Smooth muscle cell (in vitro differentiated cells): ENCODE measurements at regions not wholly inside any gene's neighbourhood (a gene's known extent, or its start where the extent isn't known, plus 50 kb on each side); places are given as distances from the start of the nearest gene placed in this dataset.

Experiments
- DNase-seq: peaks from one replicate; lab custom pipeline; 2025; ENCODE audit not compliant: unreplicated experiment; lab: John Stamatoyannopoulos, UW
- H2AFZ ChIP-seq: fragments of 200-600 bp; sonication (generic); 2 replicates; pipeline ENCODE4 v1.6.0; 2016; ENCODE audit warnings: antibody characterized with exemption, low read depth, mild to moderate bottlenecking
- H3F3A ChIP-seq: fragments of 200-600 bp; sonication (generic); 2 replicates; pipeline ENCODE4 v1.6.0; 2017; ENCODE audit warnings: antibody characterized with exemption, low read depth
- H3K27ac ChIP-seq: fragments of 200-600 bp; sonication (generic); 2 replicates; pipeline ENCODE4 v1.5.1; 2016; ENCODE audit warnings: low read depth, mild to moderate bottlenecking
- H3K27me3 ChIP-seq: fragments of 200-600 bp; sonication (generic); 2 replicates; pipeline ENCODE4 v1.6.1; 2016; ENCODE audit warnings: low read depth, mild to moderate bottlenecking
- H3K36me3 ChIP-seq: fragments of 200-600 bp; sonication (generic); 2 replicates; pipeline ENCODE4 v1.5.1; 2016; ENCODE audit warnings: low read depth
- H3K4me1 ChIP-seq: fragments of 200-600 bp; sonication (generic); 2 replicates; pipeline ENCODE4 v1.5.1; 2016; ENCODE audit warnings: low read depth
- H3K4me2 ChIP-seq: fragments of 200-600 bp; sonication (generic); 2 replicates; pipeline ENCODE4 v1.6.0; 2016; ENCODE audit warnings: mild to moderate bottlenecking
- H3K4me3 ChIP-seq: fragments of 200-600 bp; sonication (generic); 2 replicates; pipeline ENCODE4 v1.5.1; 2016; ENCODE audit warnings: mild to moderate bottlenecking
- H3K79me2 ChIP-seq: fragments of 200-600 bp; sonication (generic); 2 replicates; pipeline ENCODE4 v1.6.0; 2016; ENCODE audit warnings: low read depth, mild to moderate bottlenecking
- H3K9ac ChIP-seq: fragments of 200-600 bp; sonication (generic); 2 replicates; pipeline ENCODE4 v1.6.0; 2016; ENCODE audit warnings: low read depth
- H3K9me3 ChIP-seq: fragments of 200-600 bp; sonication (generic); replicated peaks from 2 replicates; pipeline ENCODE4 v1.5.1; 2016; ENCODE audit warnings: low read depth
- H4K20me1 ChIP-seq: fragments of 200-600 bp; sonication (generic); 2 replicates; pipeline ENCODE4 v1.6.0; 2016; ENCODE audit warnings: low read depth
- WGBS: methylation state at CpG from one replicate; pipeline ENCODE4 v1.1.7; 2016; ENCODE audit warnings: low lambda C conversion rate; 5-methylcytosine and 5-hydroxymethylcytosine counted together
- TF ChIP-seq, protein P1 (sequence below): fragments of 200-600 bp; sonication (generic); IDR thresholded peaks from 2 replicates; pipeline ENCODE4 v1.5.1; 2017; ENCODE audit warnings: borderline replicate concordance, mild to moderate bottlenecking, antibody characterized with exemption; ENCODE audit not compliant: insufficient read depth, poor library complexity, severe bottlenecking

DNA sequence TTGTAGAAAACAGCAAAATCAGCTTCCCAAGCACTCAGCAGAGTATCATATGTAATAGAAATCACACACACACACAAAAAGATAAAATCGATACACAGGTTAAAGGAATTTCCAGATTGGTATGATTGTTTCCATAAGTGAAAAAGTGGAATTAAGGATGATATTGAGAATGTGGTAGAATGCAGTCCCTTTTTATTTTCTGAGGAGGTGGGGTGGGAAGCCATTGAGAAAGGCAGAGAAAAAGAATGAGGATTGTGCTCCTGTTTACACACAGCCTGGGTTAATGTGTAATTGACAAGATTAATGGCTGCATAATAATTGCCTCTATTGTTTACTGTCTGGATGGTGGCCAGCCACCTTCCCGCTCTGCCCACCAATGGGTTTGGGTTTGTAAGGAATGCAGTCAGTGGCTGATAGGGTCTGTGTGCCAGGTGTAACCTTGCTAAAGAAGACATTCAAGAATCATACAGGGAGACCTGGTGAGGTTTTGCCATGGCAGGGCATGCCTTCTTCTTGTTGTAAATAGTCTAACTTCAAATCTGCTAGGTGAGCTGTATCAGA lies 177.2 kb upstream of the MAP3K1 start:
- Histone ChIP-seq H3K27ac (no peak overlapping the region), H3K4me2 (no peak overlapping the region)
- TF ChIP-seq, protein P1, sequence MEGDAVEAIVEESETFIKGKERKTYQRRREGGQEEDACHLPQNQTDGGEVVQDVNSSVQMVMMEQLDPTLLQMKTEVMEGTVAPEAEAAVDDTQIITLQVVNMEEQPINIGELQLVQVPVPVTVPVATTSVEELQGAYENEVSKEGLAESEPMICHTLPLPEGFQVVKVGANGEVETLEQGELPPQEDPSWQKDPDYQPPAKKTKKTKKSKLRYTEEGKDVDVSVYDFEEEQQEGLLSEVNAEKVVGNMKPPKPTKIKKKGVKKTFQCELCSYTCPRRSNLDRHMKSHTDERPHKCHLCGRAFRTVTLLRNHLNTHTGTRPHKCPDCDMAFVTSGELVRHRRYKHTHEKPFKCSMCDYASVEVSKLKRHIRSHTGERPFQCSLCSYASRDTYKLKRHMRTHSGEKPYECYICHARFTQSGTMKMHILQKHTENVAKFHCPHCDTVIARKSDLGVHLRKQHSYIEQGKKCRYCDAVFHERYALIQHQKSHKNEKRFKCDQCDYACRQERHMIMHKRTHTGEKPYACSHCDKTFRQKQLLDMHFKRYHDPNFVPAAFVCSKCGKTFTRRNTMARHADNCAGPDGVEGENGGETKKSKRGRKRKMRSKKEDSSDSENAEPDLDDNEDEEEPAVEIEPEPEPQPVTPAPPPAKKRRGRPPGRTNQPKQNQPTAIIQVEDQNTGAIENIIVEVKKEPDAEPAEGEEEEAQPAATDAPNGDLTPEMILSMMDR = no peak

DNA sequence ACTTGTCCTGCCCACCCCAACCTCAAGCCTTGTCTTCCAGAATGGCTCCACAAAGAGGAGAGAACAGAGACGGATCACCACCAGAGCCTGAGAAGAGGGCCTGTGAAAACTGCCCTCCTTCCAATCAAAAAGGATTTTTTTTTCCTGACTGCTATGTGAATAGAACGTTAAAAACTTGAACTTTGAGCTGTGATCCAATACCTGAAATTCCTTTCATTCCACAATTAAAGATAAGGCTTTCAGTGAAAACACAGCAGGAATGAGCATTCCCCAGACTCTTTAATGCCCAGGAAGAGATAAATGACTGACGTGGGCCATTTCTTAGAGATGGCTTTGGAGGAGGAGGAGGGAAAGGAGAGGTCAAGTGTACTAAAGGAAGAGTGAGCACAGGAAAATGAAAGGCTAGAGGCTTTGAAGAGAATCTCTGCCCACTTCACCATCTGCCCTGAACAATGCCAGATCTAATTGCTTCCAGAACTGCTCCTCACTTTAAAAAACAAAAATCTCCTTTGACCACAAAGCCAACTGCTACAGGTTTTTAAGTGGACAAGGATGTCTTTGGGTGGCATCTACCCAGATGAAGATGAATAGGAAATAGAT lies 177.9 kb upstream of the MAP3K1 start:
- no peak overlapping the region for H3K27ac ChIP-seq
- no peaks in the 10 kb centered on the region for H3K27me3 ChIP-seq
- no peak overlapping the region for H3K4me2 ChIP-seq

More for the DNA sequence above, 177.2 kb upstream of the MAP3K1 start:
- no peak overlapping the region for H3K4me3 ChIP-seq
- H2AFZ ChIP-seq = no peak overlapping the region
- no peaks in the 10 kb centered on the region for H3K27me3 ChIP-seq
- DNase-seq = no peak
- no peak overlapping the region for H3K9ac ChIP-seq
- no peaks in the 10 kb centered on the region for H4K20me1 ChIP-seq
- no peaks in the 10 kb centered on the region for H3K79me2 ChIP-seq
- WGBS = 89% methylated on average over 2 of the region's 2 CpGs
- peaks cover 8% of the 10 kb centered on the region for H3K4me1 ChIP-seq
- no peaks in the 10 kb centered on the region for H3F3A ChIP-seq
- H3K36me3 ChIP-seq = no peaks in the 10 kb centered on the region
- no peaks in the 10 kb centered on the region for H3K9me3 ChIP-seq

DNA sequence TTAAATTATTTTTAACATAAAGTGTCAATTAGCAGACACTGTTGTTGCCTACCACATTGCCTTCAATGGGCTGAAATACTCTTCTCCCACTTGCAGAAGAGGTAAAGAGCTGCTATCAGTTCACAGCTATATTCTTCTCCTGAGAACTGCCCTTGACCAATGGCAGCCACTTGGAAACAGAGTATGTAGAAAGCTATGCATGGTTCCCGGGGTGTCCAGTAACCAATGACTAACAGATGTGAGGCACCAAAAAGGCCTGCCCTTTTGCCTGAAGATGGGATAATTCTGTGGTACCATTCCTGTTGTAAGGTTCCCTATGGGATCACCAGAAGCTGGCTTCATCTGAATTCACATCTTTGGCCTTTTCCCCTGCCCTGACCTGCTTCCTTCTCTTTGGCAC lies 181.4 kb upstream of the MAP3K1 start:
- no peaks in the 10 kb centered on the region for H3K27me3 ChIP-seq
- 62% methylated on average over 1 of the region's 1 CpG for WGBS
- no peak overlapping the region for H3K27ac ChIP-seq

More for the DNA sequence above, 177.9 kb upstream of the MAP3K1 start:
- H3K79me2 ChIP-seq = no peaks in the 10 kb centered on the region
- no peak overlapping the region for H2AFZ ChIP-seq
- H3F3A ChIP-seq = no peaks in the 10 kb centered on the region
- no peaks in the 10 kb centered on the region for H3K36me3 ChIP-seq
- DNase-seq = no peak
- no peak overlapping the region for H3K9ac ChIP-seq
- H4K20me1 ChIP-seq = no peaks in the 10 kb centered on the region
- 35% methylated on average over 3 of the region's 3 CpGs for WGBS
- H3K4me3 ChIP-seq = no peak overlapping the region
- no peaks in the 10 kb centered on the region for H3K9me3 ChIP-seq
- TF ChIP-seq, protein P1 = no peak
- peaks cover 8% of the 10 kb centered on the region for H3K4me1 ChIP-seq

More for the DNA sequence above, 181.4 kb upstream of the MAP3K1 start:
- no peaks in the 10 kb centered on the region for H3F3A ChIP-seq
- no peak for DNase-seq
- H3K36me3 ChIP-seq = no peaks in the 10 kb centered on the region
- no peaks in the 10 kb centered on the region for H4K20me1 ChIP-seq
- H3K9me3 ChIP-seq = no peaks in the 10 kb centered on the region
- H3K4me1 ChIP-seq = peaks cover 8% of the 10 kb centered on the region
- H3K4me3 ChIP-seq = no peak overlapping the region
- H3K4me2 ChIP-seq = no peak overlapping the region
- no peak overlapping the region for H2AFZ ChIP-seq
- TF ChIP-seq, protein P1 = no peak
- H3K9ac ChIP-seq = no peak overlapping the region
- H3K79me2 ChIP-seq = no peaks in the 10 kb centered on the region
